OCI-LY1 (cell line): ENCODE measurements at regions not wholly inside any gene's neighbourhood (a gene's known extent, or its start where the extent isn't known, plus 50 kb on each side); places are given as distances from the start of the nearest gene placed in this dataset.

ENCODE experiments used
- H2AFZ ChIP-seq: fragments of 200-600 bp; sonication (generic), shearing (Covaris generic); 2 replicates; pipeline ENCODE4 v1.6.0; 2014; ENCODE audit warnings: antibody characterized with exemption, mild to moderate bottlenecking, low read length
- H3F3A ChIP-seq: fragments of 200-600 bp; sonication (generic), shearing (Covaris generic); 2 replicates; pipeline ENCODE4 v1.6.0; 2014; ENCODE audit warnings: mild to moderate bottlenecking, antibody characterized with exemption, low read length, moderate library complexity; ENCODE audit not compliant: insufficient read depth
- H3K27ac ChIP-seq: fragments of 200-600 bp; sonication (generic); 2 replicates; pipeline ENCODE4 v1.5.1; 2014; ENCODE audit warnings: low read length, mixed run types, mild to moderate bottlenecking, low read depth; ENCODE audit not compliant: poor library complexity, severe bottlenecking
- H3K27me3 ChIP-seq: fragments of 200-600 bp; sonication (generic); 2 replicates; pipeline ENCODE4 v1.6.0; 2014; ENCODE audit warnings: antibody characterized with exemption, mild to moderate bottlenecking, low read length, moderate library complexity; ENCODE audit not compliant: insufficient read depth
- H3K36me3 ChIP-seq: fragments of 200-600 bp; sonication (generic); 2 replicates; pipeline ENCODE4 v1.6.1; 2014; ENCODE audit warnings: mild to moderate bottlenecking, antibody characterized with exemption, low read length, moderate library complexity, mixed read lengths; ENCODE audit not compliant: insufficient read depth
- H3K4me1 ChIP-seq: fragments of 200-600 bp; sonication (generic); 2 replicates; pipeline ENCODE4 v1.5.1; 2014; ENCODE audit warnings: mild to moderate bottlenecking, low read length, moderate library complexity; ENCODE audit not compliant: insufficient read depth, severe bottlenecking
- H3K4me2 ChIP-seq: fragments of 200-600 bp; sonication (generic), shearing (Covaris generic); 2 replicates; pipeline ENCODE4 v1.6.1; 2014; ENCODE audit warnings: low read length
- H3K4me3 ChIP-seq: fragments of 200-600 bp; sonication (generic); 2 replicates; pipeline ENCODE4 v1.5.1; 2014; ENCODE audit warnings: low read length, low read depth, mild to moderate bottlenecking, mixed read lengths; ENCODE audit not compliant: poor library complexity, severe bottlenecking
- H3K79me2 ChIP-seq: fragments of 200-600 bp; shearing (Covaris generic); 2 replicates; pipeline ENCODE4 v1.6.1; 2016; ENCODE audit warnings: mixed run types, low read length, mixed read lengths; ENCODE audit not compliant: insufficient read depth
- H3K9ac ChIP-seq: fragments of 200-600 bp; sonication (generic), shearing (Covaris generic); 2 replicates; pipeline ENCODE4 v1.6.1; 2014; ENCODE audit warnings: mild to moderate bottlenecking, low read length, mixed read lengths
- H3K9me2 ChIP-seq: fragments of 200-600 bp; sonication (generic), shearing (Covaris generic); 2 replicates; pipeline ENCODE4 v1.6.1; 2014; ENCODE audit warnings: low read depth, mild to moderate bottlenecking, low read length, mixed read lengths
- H3K9me3 ChIP-seq: fragments of 200-600 bp; shearing (Covaris generic); 2 replicates; pipeline ENCODE4 v1.6.1; 2014; ENCODE audit warnings: low read length, mixed read lengths
- H4K20me1 ChIP-seq: fragments of 200-600 bp; sonication (generic), shearing (Covaris generic); 2 replicates; pipeline ENCODE4 v1.6.0; 2016; ENCODE audit warnings: mild to moderate bottlenecking, low read length; ENCODE audit not compliant: insufficient read depth
- CTCF ChIP-seq: fragments of 200-600 bp; sonication (generic), shearing (Covaris generic); IDR thresholded peaks from 2 replicates; pipeline ENCODE4 v1.5.1; 2017; ENCODE audit warnings: mild to moderate bottlenecking, antibody characterized with exemption, low read length, moderate library complexity, mixed read lengths
- EZH2 ChIP-seq: fragments of 200-600 bp; sonication (generic), shearing (Covaris generic); IDR thresholded peaks from 2 replicates; pipeline ENCODE4 v1.8.0; 2017; ENCODE audit warnings: borderline replicate concordance, mixed run types, mild to moderate bottlenecking, antibody characterized with exemption, low read length, moderate library complexity, mixed read lengths

DNA sequence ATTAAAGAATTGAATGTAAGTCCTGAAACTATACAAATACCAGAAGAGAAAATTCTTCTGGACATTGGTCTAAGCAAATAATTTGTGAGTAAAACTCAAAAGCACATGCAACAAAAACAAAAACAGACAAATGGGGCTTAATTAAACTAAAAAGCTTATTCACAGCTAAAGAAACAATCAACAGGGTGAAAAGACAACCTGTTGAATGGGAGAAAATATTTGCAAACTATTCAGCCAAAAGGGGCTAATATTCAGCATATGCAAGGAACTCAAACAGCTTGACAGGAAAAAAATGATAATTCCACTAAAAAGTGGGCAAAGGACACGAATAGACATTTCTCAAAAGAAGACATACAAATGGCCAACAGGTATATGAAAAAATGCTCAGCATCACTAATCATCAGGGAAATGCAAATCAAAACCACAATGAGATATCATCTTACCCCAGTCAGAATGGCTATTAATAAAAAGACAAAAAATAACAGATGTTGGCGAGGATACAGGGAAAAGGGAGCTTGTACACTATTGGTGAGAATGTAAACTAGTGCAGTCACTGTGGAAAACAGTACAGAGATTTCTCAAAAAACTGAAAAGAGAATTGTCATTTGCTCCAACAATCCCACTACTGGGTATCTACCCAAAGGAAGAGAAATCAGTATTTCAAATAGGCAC lies 177.5 kb upstream of the RTL1 start:
- Histone ChIP-seq H3K4me2 (no peak overlapping the region), H3K79me2 (no peaks in the 10 kb centered on the region), H3K27ac (no peak overlapping the region), H3K9me3 (no peaks in the 10 kb centered on the region), H4K20me1 (no peaks in the 10 kb centered on the region), H3F3A (no peaks in the 10 kb centered on the region), H3K4me1 (no peaks in the 10 kb centered on the region), H2AFZ (no peak overlapping the region), H3K9me2 (no peaks in the 10 kb centered on the region), H3K4me3 (no peak overlapping the region), H3K36me3 (no peaks in the 10 kb centered on the region), H3K27me3 (no peaks in the 10 kb centered on the region), H3K9ac (no peak overlapping the region)
- TF ChIP-seq EZH2 = no peak
- no peak for TF ChIP-seq CTCF

DNA sequence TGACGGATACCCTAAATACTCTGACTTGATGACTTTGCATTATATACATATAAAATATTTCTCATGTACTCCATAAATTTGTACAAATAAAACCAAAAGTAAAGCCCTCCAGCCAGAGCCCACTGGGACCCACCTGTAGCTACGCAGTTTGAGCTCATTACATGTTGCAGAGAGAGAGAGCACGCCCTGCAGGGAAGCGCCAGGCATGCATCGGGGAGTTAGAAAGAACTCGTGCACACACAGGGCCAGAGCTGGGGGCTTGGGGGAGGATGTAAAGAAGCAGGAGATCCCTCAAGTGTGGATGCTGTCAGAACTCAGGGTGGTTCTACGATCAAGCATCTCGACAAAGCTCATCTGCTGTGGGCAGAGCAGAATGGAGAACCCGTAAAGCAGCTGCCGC lies 178.5 kb upstream of the RTL1 start:
- Histone ChIP-seq H3K4me1 (no peaks in the 10 kb centered on the region), H3K9ac (no peak overlapping the region), H4K20me1 (no peaks in the 10 kb centered on the region), H3K27me3 (no peaks in the 10 kb centered on the region), H3K79me2 (no peaks in the 10 kb centered on the region), H3K4me2 (no peak overlapping the region), H3K36me3 (no peaks in the 10 kb centered on the region), H3F3A (no peaks in the 10 kb centered on the region), H3K9me3 (no peaks in the 10 kb centered on the region), H2AFZ (no peak overlapping the region), H3K9me2 (no peaks in the 10 kb centered on the region), H3K27ac (no peak overlapping the region), H3K4me3 (no peak overlapping the region)
- no peak for TF ChIP-seq EZH2
- TF ChIP-seq CTCF = no peak

DNA sequence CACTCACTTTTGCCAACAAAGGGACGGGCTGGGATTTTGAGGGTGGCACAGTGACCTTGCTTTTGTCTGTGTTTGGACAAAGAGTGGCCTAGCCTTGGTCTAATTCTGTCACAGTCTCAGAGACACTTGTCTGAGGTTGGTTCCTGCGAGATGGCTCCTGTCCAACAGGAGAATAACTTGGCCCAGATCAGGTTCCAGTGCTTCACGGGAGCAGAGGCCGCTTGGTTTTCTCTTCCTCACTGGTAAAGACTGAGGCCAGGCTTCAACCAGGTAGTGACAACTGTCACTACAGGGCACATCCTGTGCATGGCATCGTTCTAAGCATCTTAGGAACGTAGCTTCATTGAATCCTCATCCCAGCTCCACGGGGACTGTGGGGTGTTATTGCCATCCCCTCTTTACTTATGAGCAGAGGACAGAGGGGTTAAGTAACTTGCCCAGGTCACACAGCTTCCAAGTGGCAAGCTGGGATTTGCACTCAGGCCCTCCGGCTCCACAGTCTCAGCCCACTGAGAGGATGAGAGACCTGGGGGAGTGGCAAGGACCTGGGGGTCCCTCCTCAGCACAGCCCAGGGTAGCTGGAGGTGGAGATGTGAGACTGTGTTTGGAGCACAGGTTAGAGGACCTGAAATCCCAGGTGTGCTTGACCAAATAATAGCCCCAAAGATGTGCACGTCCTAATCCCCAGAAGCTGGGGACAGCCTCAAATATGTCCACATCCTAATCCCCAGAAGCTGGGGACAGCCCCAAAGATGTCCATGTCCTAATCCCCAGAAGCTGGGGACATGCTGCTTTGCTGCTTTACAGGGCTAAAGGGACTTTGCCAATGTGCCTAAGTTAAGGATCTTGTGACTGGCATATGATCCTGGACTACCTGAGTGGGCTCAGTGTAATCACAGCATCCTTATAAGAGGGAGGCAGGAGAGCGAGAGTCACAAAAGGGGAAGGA lies 179.2 kb upstream of the RTL1 start:
- no peak overlapping the region for H3K4me2 ChIP-seq
- H2AFZ ChIP-seq = no peak overlapping the region
- H3K9me2 ChIP-seq = no peaks in the 10 kb centered on the region
- H3K79me2 ChIP-seq = no peaks in the 10 kb centered on the region
- no peak overlapping the region for H3K4me3 ChIP-seq
- H3K4me1 ChIP-seq = no peaks in the 10 kb centered on the region
- TF ChIP-seq CTCF (no peak), EZH2 (no peak)
- H4K20me1 ChIP-seq = no peaks in the 10 kb centered on the region
- no peaks in the 10 kb centered on the region for H3K36me3 ChIP-seq
- no peaks in the 10 kb centered on the region for H3K27me3 ChIP-seq
- H3K27ac ChIP-seq = no peak overlapping the region
- no peaks in the 10 kb centered on the region for H3F3A ChIP-seq
- H3K9me3 ChIP-seq = no peaks in the 10 kb centered on the region
- H3K9ac ChIP-seq = no peak overlapping the region
